K562 (cell line): ENCODE measurements at regions not wholly inside any gene's neighbourhood (a gene's known extent, or its start where the extent isn't known, plus 50 kb on each side); places are given as distances from the start of the nearest gene placed in this dataset.

ENCODE experiments used
- small RNA-seq: library from RNA; depleted of rRNA; stranded (forward); fragments of <200 nt; gene quantifications from one replicate; pipeline ENCODE3, GENCODE V24; 2014

Small RNA genes in the stretch of these regions (small RNA-seq; reads per million reads assigned to genes)
- 0.29 reads per million for gene RNA5SP286
